ENCODE measurements at regions not wholly inside any gene's neighbourhood (a gene's known extent, or its start where the extent isn't known, plus 50 kb on each side); places are given as distances from the start of the nearest gene placed in this dataset.
A peak's percentile ranks its signal among the peaks of the same experiment; 100 is the strongest.

- no peaks in the 10 kb centered on the region for H3K9me2 ChIP-seq (ENCODE audit: insufficient read depth)
- H3K4me3 ChIP-seq = no peak overlapping the region
- H3K36me3 ChIP-seq (ENCODE audit: low read depth) = no peaks in the 10 kb centered on the region
- H3K27ac ChIP-seq = no peak overlapping the region
- no peak overlapping the region for H3K4me2 ChIP-seq (ENCODE audit: unreplicated experiment)
- H3K27me3 ChIP-seq (replicated peaks; ENCODE audit: insufficient read depth) = no peaks in the 10 kb centered on the region
- H3K9ac ChIP-seq = no peak overlapping the region
- no peaks in the 10 kb centered on the region for H3F3A ChIP-seq (ENCODE audit: insufficient read depth)
- TF ChIP-seq EZH2 (IDR thresholded peaks at IDR 0.05; ENCODE audit: insufficient read depth, poor library complexity, severe bottlenecking) (no peak), EZH2phosphoT487 (IDR thresholded peaks at IDR 0.05; ENCODE audit: insufficient read depth, low read depth) (no peak)
- no peak overlapping the region for H2AFZ ChIP-seq
- no peaks in the 10 kb centered on the region for H3K4me1 ChIP-seq (ENCODE audit: insufficient read depth)
- in situ Hi-C loops (cut with MboI) = no loop called here
- no peaks in the 10 kb centered on the region for H4K20me1 ChIP-seq (ENCODE audit: insufficient read depth)
- DNase-seq = peak; percentile 21
- H3K9me3 ChIP-seq (ENCODE audit: low read depth) = no peaks in the 10 kb centered on the region
- H3K79me2 ChIP-seq (ENCODE audit: insufficient read depth) = no peaks in the 10 kb centered on the region
These were observed 1995.9 kb downstream of the C4orf33 start for GRCh38 chr4:131091896-131092295.

DNA sequence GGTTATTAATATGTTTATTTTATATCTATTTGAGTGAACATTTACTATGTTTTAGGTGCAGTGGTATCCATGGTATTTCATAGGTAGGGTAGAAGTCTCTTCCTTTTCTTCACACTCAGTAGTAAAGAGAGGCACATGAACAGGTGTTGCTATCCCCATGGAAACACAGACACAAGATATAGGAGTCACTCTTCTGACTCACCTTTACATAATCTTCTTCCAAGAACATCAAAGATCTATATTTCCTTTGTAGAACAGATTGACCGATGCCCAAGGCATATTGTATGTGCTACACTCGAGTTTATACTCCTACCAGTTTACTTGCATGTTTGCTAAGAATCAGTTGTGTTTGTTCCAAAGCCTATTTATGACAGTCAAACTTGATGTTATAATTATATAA, 1997.4 kb downstream of the C4orf33 start:
- H3K4me1 ChIP-seq (ENCODE audit: insufficient read depth) = no peaks in the 10 kb centered on the region
- TF ChIP-seq EZH2phosphoT487 (IDR thresholded peaks at IDR 0.05; ENCODE audit: insufficient read depth, low read depth) (no peak), EZH2 (IDR thresholded peaks at IDR 0.05; ENCODE audit: insufficient read depth, poor library complexity, severe bottlenecking) (no peak)
- H2AFZ ChIP-seq = no peak overlapping the region
- DNase-seq = no peak
- H3K4me2 ChIP-seq (ENCODE audit: unreplicated experiment) = no peak overlapping the region
- H3K9me3 ChIP-seq (ENCODE audit: low read depth) = no peaks in the 10 kb centered on the region
- no peak overlapping the region for H3K9ac ChIP-seq
- WGBS, 2 experiments (ENCODE audit: low coverage in 1 of 2, low lambda C conversion rate in 2 of 2, missing lambda C conversion rate in 2 of 2) = 12 to 14% methylated on average over 2 of the region's 2 CpGs
- no peaks in the 10 kb centered on the region for H4K20me1 ChIP-seq (ENCODE audit: insufficient read depth)
- in situ Hi-C loops (cut with MboI) = no loop called here
- no peaks in the 10 kb centered on the region for H3K36me3 ChIP-seq (ENCODE audit: low read depth)
- H3K27ac ChIP-seq = no peak overlapping the region
- no peaks in the 10 kb centered on the region for H3K27me3 ChIP-seq (replicated peaks; ENCODE audit: insufficient read depth)
- H3F3A ChIP-seq (ENCODE audit: insufficient read depth) = no peaks in the 10 kb centered on the region
- no peaks in the 10 kb centered on the region for H3K9me2 ChIP-seq (ENCODE audit: insufficient read depth)
- H3K79me2 ChIP-seq (ENCODE audit: insufficient read depth) = no peaks in the 10 kb centered on the region
- H3K4me3 ChIP-seq = no peak overlapping the region

DNA sequence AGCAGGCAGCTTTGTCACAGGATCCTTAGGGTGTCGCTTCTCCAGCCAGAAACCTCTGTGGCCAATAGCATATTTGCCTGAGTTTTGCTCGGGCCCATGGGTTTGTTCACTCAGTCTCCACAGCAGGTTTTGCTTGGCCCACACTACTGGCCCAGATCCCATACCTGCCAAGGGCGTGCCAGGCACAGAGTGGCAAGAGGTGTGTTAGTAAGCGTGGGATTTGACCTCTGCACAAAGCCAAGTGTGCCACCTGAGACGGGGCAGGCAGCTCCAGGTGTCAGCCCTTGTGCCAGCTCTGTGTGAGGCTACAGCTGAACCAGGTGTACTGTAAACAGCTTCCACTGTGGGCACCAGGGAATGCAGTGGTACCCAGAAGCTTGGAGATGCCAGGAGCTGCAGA, 2003.0 kb downstream of the C4orf33 start:
- in situ Hi-C loops (cut with MboI) = no loop called here

DNA sequence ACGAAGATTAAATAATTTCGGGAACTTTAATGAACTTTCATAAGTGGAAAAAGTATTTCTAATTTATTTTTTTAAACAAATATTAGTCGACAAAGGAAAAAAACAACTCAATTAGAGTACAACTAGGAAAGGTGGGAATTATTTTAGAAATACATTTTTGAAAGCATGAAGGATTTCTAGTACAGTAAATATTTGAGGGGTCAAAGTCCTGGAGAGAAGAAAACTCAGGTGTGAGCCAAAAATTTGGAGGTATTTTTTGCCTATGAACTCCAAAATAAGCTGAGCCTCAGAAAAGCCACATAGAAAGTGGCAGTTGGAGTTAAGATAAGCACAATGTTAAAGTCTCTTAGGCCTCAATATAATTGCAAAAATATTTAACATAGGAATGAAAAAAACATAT, 2017.3 kb downstream of the C4orf33 start:
- no peak overlapping the region for H3K9ac ChIP-seq
- H3K4me1 ChIP-seq (ENCODE audit: insufficient read depth) = no peaks in the 10 kb centered on the region
- H3K9me3 ChIP-seq (ENCODE audit: low read depth) = no peaks in the 10 kb centered on the region
- TF ChIP-seq EZH2phosphoT487 (IDR thresholded peaks at IDR 0.05; ENCODE audit: insufficient read depth, low read depth) (no peak), EZH2 (IDR thresholded peaks at IDR 0.05; ENCODE audit: insufficient read depth, poor library complexity, severe bottlenecking) (no peak)
- H3K27me3 ChIP-seq (replicated peaks; ENCODE audit: insufficient read depth) = no peaks in the 10 kb centered on the region
- no peak overlapping the region for H3K4me2 ChIP-seq (ENCODE audit: unreplicated experiment)
- H3K36me3 ChIP-seq (ENCODE audit: low read depth) = no peaks in the 10 kb centered on the region
- H3K79me2 ChIP-seq (ENCODE audit: insufficient read depth) = no peaks in the 10 kb centered on the region
- DNase-seq = no peak
- no peak overlapping the region for H3K27ac ChIP-seq
- in situ Hi-C loops (cut with MboI) = no loop called here
- H4K20me1 ChIP-seq (ENCODE audit: insufficient read depth) = no peaks in the 10 kb centered on the region
- no peaks in the 10 kb centered on the region for H3F3A ChIP-seq (ENCODE audit: insufficient read depth)
- no peak overlapping the region for H3K4me3 ChIP-seq
- no peak overlapping the region for H2AFZ ChIP-seq
- no peaks in the 10 kb centered on the region for H3K9me2 ChIP-seq (ENCODE audit: insufficient read depth)
- 25 to 41% methylated on average over 3 of the region's 3 CpGs for WGBS, 2 experiments (ENCODE audit: low coverage in 1 of 2, low lambda C conversion rate in 2 of 2, missing lambda C conversion rate in 2 of 2)

More for the DNA sequence above, 2003.0 kb downstream of the C4orf33 start:
- H3K79me2 ChIP-seq (ENCODE audit: insufficient read depth) = no peaks in the 10 kb centered on the region
- no peaks in the 10 kb centered on the region for H4K20me1 ChIP-seq (ENCODE audit: insufficient read depth)
- H2AFZ ChIP-seq = no peak overlapping the region
- H3K4me3 ChIP-seq = no peak overlapping the region
- H3F3A ChIP-seq (ENCODE audit: insufficient read depth) = no peaks in the 10 kb centered on the region
- H3K9ac ChIP-seq = no peak overlapping the region
- no peak for DNase-seq
- no peaks in the 10 kb centered on the region for H3K36me3 ChIP-seq (ENCODE audit: low read depth)
- H3K9me2 ChIP-seq (ENCODE audit: insufficient read depth) = no peaks in the 10 kb centered on the region
- TF ChIP-seq EZH2phosphoT487 (IDR thresholded peaks at IDR 0.05; ENCODE audit: insufficient read depth, low read depth) = no peak
- TF ChIP-seq EZH2 (IDR thresholded peaks at IDR 0.05; ENCODE audit: insufficient read depth, poor library complexity, severe bottlenecking) = no peak
- no peak overlapping the region for H3K4me2 ChIP-seq (ENCODE audit: unreplicated experiment)
- H3K9me3 ChIP-seq (ENCODE audit: low read depth) = no peaks in the 10 kb centered on the region
- no peaks in the 10 kb centered on the region for H3K27me3 ChIP-seq (replicated peaks; ENCODE audit: insufficient read depth)
- H3K27ac ChIP-seq = no peak overlapping the region
- WGBS, 2 experiments (ENCODE audit: low coverage in 1 of 2, low lambda C conversion rate in 2 of 2, missing lambda C conversion rate in 2 of 2) = 18 to 22% methylated on average over 5 of the region's 5 CpGs
- no peaks in the 10 kb centered on the region for H3K4me1 ChIP-seq (ENCODE audit: insufficient read depth)

DNA sequence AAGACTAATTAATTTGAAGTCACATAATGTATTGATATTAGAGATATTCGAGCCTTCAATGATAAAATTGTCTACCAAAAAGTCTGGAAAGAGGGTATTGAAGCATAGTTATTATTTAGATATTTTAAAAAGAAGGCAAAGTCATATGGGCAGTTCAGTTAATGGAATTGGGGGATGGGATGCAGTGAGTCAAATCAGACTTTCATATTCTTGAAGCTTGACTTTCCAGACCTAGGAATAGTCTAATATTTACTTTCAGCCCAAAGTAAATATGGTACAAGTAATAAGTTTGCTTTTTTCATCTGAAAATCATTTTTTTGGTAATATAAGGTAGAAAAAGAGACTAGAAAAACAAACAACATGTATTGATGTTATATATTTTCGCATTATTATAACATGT, 2017.8 kb downstream of the C4orf33 start:
- 5 to 10% methylated on average over 2 of the region's 2 CpGs for WGBS, 2 experiments (ENCODE audit: low coverage in 1 of 2, low lambda C conversion rate in 2 of 2, missing lambda C conversion rate in 2 of 2)

More for the DNA sequence above, 2017.8 kb downstream of the C4orf33 start:
- H3K4me2 ChIP-seq (ENCODE audit: unreplicated experiment) = no peak overlapping the region
- H3K79me2 ChIP-seq (ENCODE audit: insufficient read depth) = no peaks in the 10 kb centered on the region
- H2AFZ ChIP-seq = no peak overlapping the region
- no peaks in the 10 kb centered on the region for H3K36me3 ChIP-seq (ENCODE audit: low read depth)
- H3K27me3 ChIP-seq (replicated peaks; ENCODE audit: insufficient read depth) = no peaks in the 10 kb centered on the region
- in situ Hi-C loops (cut with MboI) = no loop called here
- TF ChIP-seq EZH2 (IDR thresholded peaks at IDR 0.05; ENCODE audit: insufficient read depth, poor library complexity, severe bottlenecking) = no peak
- TF ChIP-seq EZH2phosphoT487 (IDR thresholded peaks at IDR 0.05; ENCODE audit: insufficient read depth, low read depth) = no peak
- no peaks in the 10 kb centered on the region for H3K9me3 ChIP-seq (ENCODE audit: low read depth)
- no peaks in the 10 kb centered on the region for H3F3A ChIP-seq (ENCODE audit: insufficient read depth)
- H4K20me1 ChIP-seq (ENCODE audit: insufficient read depth) = no peaks in the 10 kb centered on the region
- no peak overlapping the region for H3K9ac ChIP-seq
- no peak overlapping the region for H3K27ac ChIP-seq
- H3K9me2 ChIP-seq (ENCODE audit: insufficient read depth) = no peaks in the 10 kb centered on the region
- no peak for DNase-seq
- H3K4me1 ChIP-seq (ENCODE audit: insufficient read depth) = no peaks in the 10 kb centered on the region
- H3K4me3 ChIP-seq = no peak overlapping the region

Data from GM23248 (cell line).